ENCODE measurements at regions not wholly inside any gene's neighbourhood (a gene's known extent, or its start where the extent isn't known, plus 50 kb on each side); places are given as distances from the start of the nearest gene placed in this dataset.
"Not testable (repeated sequence)": the region's sequence is repeated elsewhere in the genome, so short reads cannot be mapped to it uniquely, and the experiment has no call there.

DNA sequence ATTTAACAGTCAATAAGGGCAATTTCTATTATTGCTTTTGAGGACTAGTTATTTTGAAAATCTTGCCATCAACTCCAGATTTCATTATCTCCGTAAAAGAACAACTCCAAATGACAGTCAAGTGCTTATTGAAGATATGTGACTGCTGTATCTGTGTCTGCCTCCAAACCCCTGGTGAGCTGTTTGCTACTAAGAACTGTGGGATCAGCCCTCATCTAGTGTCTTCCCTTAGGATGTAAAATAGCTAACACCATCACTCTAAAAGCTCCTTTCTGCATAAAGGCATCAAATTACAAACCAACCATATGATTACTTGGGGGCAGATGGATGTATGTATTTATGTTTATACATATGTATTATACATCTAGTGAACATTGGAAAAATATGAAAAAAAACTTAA, 70.8 kb upstream of the SLC13A1 start:
- no peaks in the 10 kb centered on the region for H3K4me1 ChIP-seq
- in situ Hi-C loops (cut with MboI; ENCODE audit: low sequenced_read_pairs) = no loop called here
- H3K27me3 ChIP-seq (ENCODE audit: low read depth) = no peaks in the 10 kb centered on the region

DNA sequence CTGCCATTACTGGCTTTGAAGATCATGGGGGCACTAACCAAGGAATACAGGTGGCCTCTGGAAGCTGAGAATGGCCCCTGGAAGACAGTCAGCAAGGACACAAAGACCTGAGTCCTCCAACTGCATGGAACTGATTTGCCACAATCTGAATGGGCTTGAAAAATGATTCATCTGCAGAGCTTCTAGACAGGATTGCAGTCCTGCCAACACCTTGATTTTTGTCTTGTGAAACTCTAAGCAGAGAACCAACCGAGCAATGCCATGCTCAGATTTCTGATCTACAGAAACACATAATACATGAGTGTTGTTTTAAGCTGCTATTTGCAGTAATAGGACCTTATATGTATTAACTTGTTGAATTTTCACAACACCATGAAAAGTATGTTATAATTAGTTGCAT, 66.1 kb upstream of the SLC13A1 start:
- H3K4me3 ChIP-seq = no peak overlapping the region

More for the DNA sequence above, 70.8 kb upstream of the SLC13A1 start:
- no peaks in the 10 kb centered on the region for H3K9me3 ChIP-seq
- no peak overlapping the region for H3K4me3 ChIP-seq
- DNase-seq (ENCODE audit: low spot score in 2 of 2) = no peak
- no peaks in the 10 kb centered on the region for H3K36me3 ChIP-seq (replicated peaks)

DNA sequence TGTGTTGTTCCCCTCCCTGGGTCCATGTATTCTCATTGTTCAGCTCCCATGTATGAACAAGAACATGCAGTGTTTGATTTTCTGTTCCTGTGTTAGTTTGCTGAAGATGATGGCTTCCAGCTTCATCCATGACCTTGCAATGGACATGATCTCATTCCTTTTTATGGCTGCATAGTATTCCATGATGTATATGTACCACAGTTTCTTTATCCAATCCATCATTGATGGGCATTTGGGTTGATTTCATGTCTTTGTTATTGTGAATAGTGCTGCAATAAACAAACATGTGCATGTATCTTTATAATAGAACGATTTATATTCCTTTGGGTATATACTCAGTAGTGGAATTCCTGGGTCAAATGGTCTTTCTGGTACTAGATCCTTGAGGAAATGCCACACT, 65.1 kb upstream of the SLC13A1 start:
- H3K27me3 ChIP-seq (ENCODE audit: low read depth); H3K36me3 ChIP-seq (replicated peaks); DNase-seq (ENCODE audit: low spot score in 2 of 2); H3K4me3 ChIP-seq; in situ Hi-C loops (cut with MboI; ENCODE audit: low sequenced_read_pairs); H3K9me3 ChIP-seq; H3K4me1 ChIP-seq: not testable (repeated sequence)

More for the DNA sequence above, 66.1 kb upstream of the SLC13A1 start:
- Histone ChIP-seq H3K27me3 (ENCODE audit: low read depth) (no peaks in the 10 kb centered on the region; the same call in 1 of the 2 replicates), H3K36me3 (replicated peaks) (no peaks in the 10 kb centered on the region), H3K9me3 (no peaks in the 10 kb centered on the region), H3K4me1 (no peaks in the 10 kb centered on the region)
- DNase-seq (ENCODE audit: low spot score in 2 of 2) = no peak
- in situ Hi-C loops (cut with MboI; ENCODE audit: low sequenced_read_pairs) = no loop called here

DNA sequence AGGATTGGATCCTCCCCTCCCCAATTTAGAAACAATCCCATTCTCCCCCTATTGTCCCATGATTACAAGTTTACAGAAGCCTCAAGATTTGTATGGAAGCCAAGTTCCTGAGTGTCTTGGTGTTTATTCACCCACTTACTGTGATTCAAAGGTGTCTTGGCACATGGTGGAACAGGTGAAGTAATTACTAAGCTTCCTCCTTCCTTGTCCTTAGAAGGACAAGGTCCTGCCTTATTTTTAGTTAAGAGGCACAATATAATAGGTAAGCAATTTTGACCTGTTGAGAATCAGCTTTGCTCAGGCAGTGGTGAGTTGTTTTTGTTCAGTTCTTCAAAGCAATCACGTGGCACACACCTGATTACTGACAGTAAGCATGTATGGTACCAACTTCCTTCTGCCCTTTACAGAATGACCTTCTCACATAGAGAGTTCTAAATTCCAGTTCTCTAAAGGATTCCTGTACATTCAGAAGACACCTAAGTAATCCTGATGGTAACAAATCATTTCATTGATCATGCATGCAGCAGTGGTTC, 60.7 kb upstream of the SLC13A1 start:
- H3K4me1 ChIP-seq = no peaks in the 10 kb centered on the region
- in situ Hi-C loops (cut with MboI; ENCODE audit: low sequenced_read_pairs) = no loop called here

DNA sequence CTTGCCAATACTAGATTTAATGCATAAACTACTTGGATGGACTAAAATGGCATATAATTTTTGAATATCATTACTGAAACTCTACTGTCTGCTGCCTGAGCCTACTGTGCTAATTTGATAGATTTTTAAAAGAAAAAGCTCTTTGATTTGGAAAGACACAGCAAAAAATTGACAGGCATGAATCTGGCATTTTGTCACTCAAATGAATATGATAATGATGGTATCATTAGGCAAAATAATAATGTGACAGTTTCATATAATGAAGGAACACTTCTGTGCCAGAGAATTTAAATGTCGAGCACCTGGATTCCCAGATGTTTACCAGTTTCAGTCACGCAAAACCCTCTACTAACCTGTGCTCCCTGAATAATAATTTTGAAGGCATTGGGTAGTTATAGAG, 60.0 kb upstream of the SLC13A1 start:
- Histone ChIP-seq H3K9me3 (no peaks in the 10 kb centered on the region), H3K27me3 (ENCODE audit: low read depth) (no peaks in the 10 kb centered on the region; the same call in 1 of the 2 replicates), H3K4me3 (no peak overlapping the region), H3K36me3 (replicated peaks) (no peaks in the 10 kb centered on the region), H3K4me1 (no peaks in the 10 kb centered on the region)
- in situ Hi-C loops (cut with MboI; ENCODE audit: low sequenced_read_pairs) = no loop called here
- DNase-seq (ENCODE audit: low spot score in 2 of 2) = no peak

More for the DNA sequence above, 60.7 kb upstream of the SLC13A1 start:
- Histone ChIP-seq H3K9me3 (no peaks in the 10 kb centered on the region), H3K36me3 (replicated peaks) (no peaks in the 10 kb centered on the region), H3K27me3 (ENCODE audit: low read depth) (no peaks in the 10 kb centered on the region; the same call in 1 of the 2 replicates), H3K4me3 (no peak overlapping the region)
- DNase-seq (ENCODE audit: low spot score in 2 of 2) = no peak

All from HAP-1 (cell line).